Activated T-helper 9 cell treated with anti-CD3 and anti-CD28 coated beads, Interleukin-2, amount 50 U/mL, for 16 hours (primary cell): ENCODE measurements at regions not wholly inside any gene's neighbourhood (a gene's known extent, or its start where the extent isn't known, plus 50 kb on each side); places are given as distances from the start of the nearest gene placed in this dataset.

Source experiments
- DNase-seq: peaks from one replicate; pipeline ENCODE4 v3.0.0-alpha.2; 2020; ENCODE audit warnings: low read depth

GRCh38 chr7:136174477-136175125, 197.4 kb upstream of the MTPN start:
- no peak for DNase-seq

- no peak for DNase-seq
Observed at GRCh38 chr7:136173874-136174273, 196.7 kb upstream of the MTPN start.

GRCh38 chr7:136171233-136171632, 194.1 kb upstream of the MTPN start:
- DNase-seq = no peak

GRCh38 chr7:136168821-136169220, 191.7 kb upstream of the MTPN start:
- no peak for DNase-seq

GRCh38 chr7:136167991-136168390, 190.8 kb upstream of the MTPN start:
- DNase-seq = no peak

GRCh38 chr7:136166521-136166920, 189.4 kb upstream of the MTPN start:
- DNase-seq = no peak

- no peak for DNase-seq
Observed at GRCh38 chr7:136163340-136163801, 186.2 kb upstream of the MTPN start.

GRCh38 chr7:136150311-136150710, 173.2 kb upstream of the MTPN start:
- no peak for DNase-seq

GRCh38 chr7:136148920-136149319, 171.8 kb upstream of the MTPN start:
- DNase-seq = no peak

- DNase-seq = no peak
Observed at GRCh38 chr7:136146925-136147324, 169.8 kb upstream of the MTPN start.

GRCh38 chr7:136144182-136144581, 167.0 kb upstream of the MTPN start:
- no peak for DNase-seq

GRCh38 chr7:136143271-136143670, 166.1 kb upstream of the MTPN start:
- DNase-seq = no peak

GRCh38 chr7:136142583-136142982, 165.4 kb upstream of the MTPN start:
- no peak for DNase-seq

GRCh38 chr7:136140469-136140868, 163.3 kb upstream of the MTPN start:
- DNase-seq = no peak

- no peak for DNase-seq
Observed at GRCh38 chr7:136139417-136139816, 162.3 kb upstream of the MTPN start.

- no peak for DNase-seq
Observed at GRCh38 chr7:136138991-136139390, 161.8 kb upstream of the MTPN start.

- no peak for DNase-seq
Observed at GRCh38 chr7:136136906-136137454, 159.8 kb upstream of the MTPN start.

GRCh38 chr7:136134503-136134902, 157.3 kb upstream of the MTPN start:
- no peak for DNase-seq

GRCh38 chr7:136133551-136133950, 156.4 kb upstream of the MTPN start:
- no peak for DNase-seq

- no peak for DNase-seq
Observed at GRCh38 chr7:136131304-136131630, 154.1 kb upstream of the MTPN start.

- no peak for DNase-seq
Observed at GRCh38 chr7:136130511-136131303, 153.5 kb upstream of the MTPN start.

GRCh38 chr7:136128050-136128449, 150.9 kb upstream of the MTPN start:
- no peak for DNase-seq

GRCh38 chr7:136123352-136123751, 146.2 kb upstream of the MTPN start:
- DNase-seq = no peak
